OCI-LY7 (cell line): ENCODE measurements at regions not wholly inside any gene's neighbourhood (a gene's known extent, or its start where the extent isn't known, plus 50 kb on each side); places are given as distances from the start of the nearest gene placed in this dataset.

Source experiments
- BruUV-seq: library from RNA; stranded (reverse); fragments of 400-500 nt; replicated peaks from 2 replicates; lab custom pipeline; 2021; lab: Mats Ljungman, UMichigan
- CTCF ChIA-PET: fragments of 300-600 bp; sonication (Branson Sonifier 250); formaldehyde crosslinking; loops from one replicate; lab custom pipeline; 2022; ENCODE audit warnings: antibody characterized with exemption; ENCODE audit not compliant: unreplicated experiment; lab: Charles Lee
- POLR2A ChIA-PET: fragments of 300-600 bp; sonication (Branson Sonifier 250); formaldehyde crosslinking; loops from one replicate; lab custom pipeline; 2022; ENCODE audit warnings: antibody characterized with exemption; lab: Charles Lee
- DNase-seq: peaks from one replicate; pipeline ENCODE4 v3.0.0-alpha.2; 2015; ENCODE audit warnings: low spot score
- H2AFZ ChIP-seq: fragments of 200-600 bp; sonication (generic), shearing (Covaris generic); 2 replicates; pipeline ENCODE4 v1.6.1; 2014; ENCODE audit warnings: mild to moderate bottlenecking, antibody characterized with exemption, low read length, moderate library complexity
- H3K27ac ChIP-seq: fragments of 200-600 bp; sonication (generic); 2 replicates; pipeline ENCODE4 v1.5.1; 2014; ENCODE audit warnings: mixed run types, low read depth, mild to moderate bottlenecking, moderate library complexity, low read length, inconsistent platforms; ENCODE audit not compliant: poor library complexity, severe bottlenecking
- H3K36me3 ChIP-seq: fragments of 200-600 bp; sonication (generic); 2 replicates; pipeline ENCODE4 v1.6.1; 2014; ENCODE audit warnings: mild to moderate bottlenecking, antibody characterized with exemption, low read length, moderate library complexity, mixed read lengths; ENCODE audit not compliant: insufficient read depth
- H3K4me1 ChIP-seq: fragments of 200-600 bp; sonication (generic); 2 replicates; pipeline ENCODE4 v1.5.1; 2014; ENCODE audit warnings: mild to moderate bottlenecking, low read length; ENCODE audit not compliant: insufficient read depth, poor library complexity, severe bottlenecking
- H3K4me2 ChIP-seq: fragments of 200-600 bp; sonication (generic); 2 replicates; pipeline ENCODE4 v1.6.1; 2014; ENCODE audit warnings: mild to moderate bottlenecking, low read length
- H3K4me3 ChIP-seq: fragments of 200-600 bp; sonication (generic); 2 replicates; pipeline ENCODE4 v1.5.1; 2014; ENCODE audit warnings: mild to moderate bottlenecking, low read depth, low read length; ENCODE audit not compliant: poor library complexity, severe bottlenecking
- H3K79me2 ChIP-seq: fragments of 200-600 bp; sonication (generic); 2 replicates; pipeline ENCODE4 v1.6.1; 2016; ENCODE audit warnings: low read depth, mild to moderate bottlenecking, low read length, moderate library complexity, mixed read lengths; ENCODE audit not compliant: insufficient read depth
- H3K9me2 ChIP-seq: fragments of 200-600 bp; sonication (generic); 2 replicates; pipeline ENCODE4 v1.6.1; 2016; ENCODE audit warnings: mild to moderate bottlenecking, low read length, mixed read lengths; ENCODE audit not compliant: insufficient read depth
- H3K9me3 ChIP-seq: fragments of 200-600 bp; sonication (generic); 2 replicates; pipeline ENCODE4 v1.6.1; 2014; ENCODE audit warnings: mild to moderate bottlenecking, mixed run types, low read length, mixed read lengths
- H4K20me1 ChIP-seq: fragments of 200-600 bp; sonication (generic); 2 replicates; pipeline ENCODE4 v1.6.1; 2014; ENCODE audit warnings: mild to moderate bottlenecking, antibody characterized with exemption, low read length, moderate library complexity, mixed read lengths; ENCODE audit not compliant: insufficient read depth
- EZH2phosphoT487 ChIP-seq: fragments of 200-600 bp; sonication (generic); IDR thresholded peaks from 2 replicates; pipeline ENCODE4 v1.6.1; 2018; ENCODE audit warnings: low read depth, borderline replicate concordance, mild to moderate bottlenecking, mixed run types, antibody characterized with exemption, low read length, moderate library complexity, mixed read lengths
- intact Hi-C: fragments of 100-400 bp; cut with micrococcal nuclease; formaldehyde crosslinking; loops from one replicate; pipeline ENCODE4 v1.10.0; 2022; ENCODE audit not compliant: unreplicated experiment
- TF ChIP-seq, protein P1 (sequence below): fragments of 200-600 bp; sonication (generic); conservative IDR thresholded peaks from 2 replicates; pipeline ENCODE4 v1.5.1; 2014; ENCODE audit warnings: mild to moderate bottlenecking, antibody characterized with exemption, low read length, moderate library complexity, mixed read lengths

DNA sequence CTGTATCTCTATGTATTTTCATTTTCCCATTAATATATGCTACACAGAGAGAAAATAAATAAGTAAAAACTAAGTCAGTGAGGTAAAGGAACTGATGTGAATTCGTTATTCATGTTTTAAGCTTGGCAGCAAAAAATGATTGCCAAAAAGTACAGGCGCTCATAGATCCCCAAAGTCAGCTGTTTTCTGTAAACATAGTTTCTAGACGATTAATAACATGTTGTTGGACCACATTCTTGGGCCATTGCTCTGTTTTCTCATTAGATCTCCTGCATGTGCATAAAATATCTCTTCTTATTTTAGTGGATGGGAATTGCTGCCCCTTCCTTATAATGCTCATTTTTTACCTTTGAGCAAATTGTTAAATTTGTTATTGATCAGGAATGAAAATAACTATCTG, 215.2 kb downstream of the TLE1 start:
- Histone ChIP-seq H4K20me1 (no peaks in the 10 kb centered on the region), H3K9me2 (no peaks in the 10 kb centered on the region), H3K27ac (no peak overlapping the region), H3K79me2 (no peaks in the 10 kb centered on the region), H3K4me3 (no peak overlapping the region), H2AFZ (no peak overlapping the region), H3K4me2 (no peak overlapping the region), H3K36me3 (no peaks in the 10 kb centered on the region), H3K9me3 (no peaks in the 10 kb centered on the region), H3K4me1 (no peaks in the 10 kb centered on the region)
- intact Hi-C loops, result no loop called here
- POLR2A ChIA-PET, result no interaction called here
- TF ChIP-seq, protein P1, sequence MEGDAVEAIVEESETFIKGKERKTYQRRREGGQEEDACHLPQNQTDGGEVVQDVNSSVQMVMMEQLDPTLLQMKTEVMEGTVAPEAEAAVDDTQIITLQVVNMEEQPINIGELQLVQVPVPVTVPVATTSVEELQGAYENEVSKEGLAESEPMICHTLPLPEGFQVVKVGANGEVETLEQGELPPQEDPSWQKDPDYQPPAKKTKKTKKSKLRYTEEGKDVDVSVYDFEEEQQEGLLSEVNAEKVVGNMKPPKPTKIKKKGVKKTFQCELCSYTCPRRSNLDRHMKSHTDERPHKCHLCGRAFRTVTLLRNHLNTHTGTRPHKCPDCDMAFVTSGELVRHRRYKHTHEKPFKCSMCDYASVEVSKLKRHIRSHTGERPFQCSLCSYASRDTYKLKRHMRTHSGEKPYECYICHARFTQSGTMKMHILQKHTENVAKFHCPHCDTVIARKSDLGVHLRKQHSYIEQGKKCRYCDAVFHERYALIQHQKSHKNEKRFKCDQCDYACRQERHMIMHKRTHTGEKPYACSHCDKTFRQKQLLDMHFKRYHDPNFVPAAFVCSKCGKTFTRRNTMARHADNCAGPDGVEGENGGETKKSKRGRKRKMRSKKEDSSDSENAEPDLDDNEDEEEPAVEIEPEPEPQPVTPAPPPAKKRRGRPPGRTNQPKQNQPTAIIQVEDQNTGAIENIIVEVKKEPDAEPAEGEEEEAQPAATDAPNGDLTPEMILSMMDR, result no peak
- no peak for TF ChIP-seq EZH2phosphoT487
- no TSS peak for BruUV-seq
- DNase-seq, result no peak
- CTCF ChIA-PET, result no interaction called here

GRCh38 chr9:81473708-81474107, 215.6 kb downstream of the TLE1 start:
- ChIA-PET POLR2A (interaction anchor here (0.5 to 1.0 kb wide), 2 partner anchors 9 to 63 kb away, joined by 3 read pairs; no protein-coding TSS in a partner anchor), CTCF (no interaction called here)
- H3K9me3 ChIP-seq, result no peaks in the 10 kb centered on the region
- no peak for DNase-seq
- TF ChIP-seq EZH2phosphoT487, result no peak
- H3K27ac ChIP-seq, result no peak overlapping the region
- intact Hi-C loops, result no loop called here
- no TSS peak for BruUV-seq
- H3K4me1 ChIP-seq, result no peaks in the 10 kb centered on the region
- no peak overlapping the region for H3K4me2 ChIP-seq
- no peaks in the 10 kb centered on the region for H3K36me3 ChIP-seq
- no peaks in the 10 kb centered on the region for H4K20me1 ChIP-seq
- no peaks in the 10 kb centered on the region for H3K9me2 ChIP-seq
- no peak overlapping the region for H3K4me3 ChIP-seq
- no peaks in the 10 kb centered on the region for H3K79me2 ChIP-seq
- no peak overlapping the region for H2AFZ ChIP-seq

GRCh38 chr9:81473206-81473605, 216.1 kb downstream of the TLE1 start:
- POLR2A ChIA-PET, result interaction anchor here (0.5 to 1.0 kb wide), 2 partner anchors 9 to 63 kb away, joined by 3 read pairs; no protein-coding TSS in a partner anchor
- H3K4me1 ChIP-seq, result no peaks in the 10 kb centered on the region
- H3K36me3 ChIP-seq, result no peaks in the 10 kb centered on the region
- BruUV-seq, result no TSS peak
- intact Hi-C loops, result no loop called here
- no peaks in the 10 kb centered on the region for H3K9me2 ChIP-seq
- H4K20me1 ChIP-seq, result no peaks in the 10 kb centered on the region
- H3K4me3 ChIP-seq, result no peak overlapping the region
- H3K27ac ChIP-seq, result no peak overlapping the region
- no peak for DNase-seq
- no peaks in the 10 kb centered on the region for H3K79me2 ChIP-seq
- H2AFZ ChIP-seq, result no peak overlapping the region
- no peak overlapping the region for H3K4me2 ChIP-seq
- no peak for TF ChIP-seq EZH2phosphoT487
- TF ChIP-seq, protein P1, result no peak
- CTCF ChIA-PET, result no interaction called here
- H3K9me3 ChIP-seq, result no peaks in the 10 kb centered on the region
